ENCODE measurements at regions not wholly inside any gene's neighbourhood (a gene's known extent, or its start where the extent isn't known, plus 50 kb on each side); places are given as distances from the start of the nearest gene placed in this dataset.

DNA sequence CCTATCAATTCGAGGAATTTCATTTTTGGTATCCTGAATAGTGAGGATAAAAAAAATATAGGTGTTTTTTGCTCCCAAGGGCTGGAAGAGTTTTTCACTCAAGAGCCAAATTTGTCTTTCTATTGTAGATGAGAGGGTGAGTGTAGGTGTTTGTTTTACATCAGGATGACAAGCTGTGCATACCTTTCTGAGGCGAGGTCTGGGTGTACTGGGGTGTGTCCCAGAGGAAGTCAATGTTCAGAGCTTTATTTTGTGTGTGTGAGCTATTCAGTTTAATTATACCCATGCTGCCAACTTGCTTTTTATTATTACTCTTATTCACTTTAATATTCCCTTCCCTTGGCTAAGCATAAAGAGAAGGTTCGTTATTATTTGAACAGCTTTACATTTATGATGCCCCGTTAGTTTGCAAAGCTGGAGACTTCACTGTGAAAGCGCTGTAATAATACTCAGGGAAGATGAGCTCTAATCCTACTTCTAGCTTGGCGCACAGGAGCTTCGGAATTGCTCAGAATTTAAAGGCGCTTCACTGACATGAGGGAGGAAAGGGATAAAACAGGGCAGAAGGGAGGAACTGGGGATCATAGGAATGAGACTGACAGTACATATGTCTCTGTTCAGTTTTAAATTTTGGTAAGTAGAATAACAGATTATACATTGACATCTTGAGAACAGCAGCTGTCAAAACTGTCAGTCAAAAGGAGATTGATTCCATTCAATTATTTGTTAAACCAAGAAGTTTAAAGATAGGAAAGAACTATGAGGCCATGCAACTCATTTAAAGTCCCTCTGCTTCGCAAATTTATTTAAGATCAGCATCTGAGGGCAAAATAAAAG is 117.7 kb upstream of the TP63 start:
- TF ChIP-seq, protein P1, sequence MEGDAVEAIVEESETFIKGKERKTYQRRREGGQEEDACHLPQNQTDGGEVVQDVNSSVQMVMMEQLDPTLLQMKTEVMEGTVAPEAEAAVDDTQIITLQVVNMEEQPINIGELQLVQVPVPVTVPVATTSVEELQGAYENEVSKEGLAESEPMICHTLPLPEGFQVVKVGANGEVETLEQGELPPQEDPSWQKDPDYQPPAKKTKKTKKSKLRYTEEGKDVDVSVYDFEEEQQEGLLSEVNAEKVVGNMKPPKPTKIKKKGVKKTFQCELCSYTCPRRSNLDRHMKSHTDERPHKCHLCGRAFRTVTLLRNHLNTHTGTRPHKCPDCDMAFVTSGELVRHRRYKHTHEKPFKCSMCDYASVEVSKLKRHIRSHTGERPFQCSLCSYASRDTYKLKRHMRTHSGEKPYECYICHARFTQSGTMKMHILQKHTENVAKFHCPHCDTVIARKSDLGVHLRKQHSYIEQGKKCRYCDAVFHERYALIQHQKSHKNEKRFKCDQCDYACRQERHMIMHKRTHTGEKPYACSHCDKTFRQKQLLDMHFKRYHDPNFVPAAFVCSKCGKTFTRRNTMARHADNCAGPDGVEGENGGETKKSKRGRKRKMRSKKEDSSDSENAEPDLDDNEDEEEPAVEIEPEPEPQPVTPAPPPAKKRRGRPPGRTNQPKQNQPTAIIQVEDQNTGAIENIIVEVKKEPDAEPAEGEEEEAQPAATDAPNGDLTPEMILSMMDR (IDR thresholded peaks at IDR 0.05): no peak
- no peak for TF ChIP-seq POLR2A (IDR thresholded peaks at IDR 0.05)

Data from heart left ventricle (tissue), 13 donors.